HG03159 (cell line): ENCODE measurements at regions not wholly inside any gene's neighbourhood (a gene's known extent, or its start where the extent isn't known, plus 50 kb on each side); places are given as distances from the start of the nearest gene placed in this dataset.
"Not testable (repeated sequence)": the region's sequence is repeated elsewhere in the genome, so short reads cannot be mapped to it uniquely, and the experiment has no call there.

Source experiments
- ATAC-seq: cut with Tn5 transposase; IDR thresholded peaks from one replicate; pipeline ENCODE4 v1.9.1; 2021; ENCODE audit warnings: mild to moderate bottlenecking, moderate library complexity; ENCODE audit not compliant: unreplicated experiment

DNA sequence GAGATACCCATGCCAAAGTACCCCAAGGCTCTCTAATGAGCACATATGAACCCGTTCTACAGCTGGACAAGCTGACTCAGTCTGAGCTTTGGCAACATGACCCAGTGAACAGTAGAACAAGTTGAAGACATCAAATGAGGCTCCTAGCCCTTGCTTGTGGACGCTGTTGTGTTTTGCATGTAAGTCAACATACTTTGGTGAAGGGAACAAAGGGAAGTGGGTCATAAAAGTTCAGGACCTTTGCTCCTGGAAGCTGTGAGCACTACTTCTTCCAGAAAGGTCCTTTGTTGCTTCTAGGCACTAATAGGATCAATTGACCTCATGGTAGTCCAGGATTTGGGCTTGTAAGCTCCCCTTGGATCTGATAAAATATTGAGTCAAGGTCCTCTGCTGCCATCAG lies 613.5 kb upstream of the TBX3 start:
- no peak for ATAC-seq

DNA sequence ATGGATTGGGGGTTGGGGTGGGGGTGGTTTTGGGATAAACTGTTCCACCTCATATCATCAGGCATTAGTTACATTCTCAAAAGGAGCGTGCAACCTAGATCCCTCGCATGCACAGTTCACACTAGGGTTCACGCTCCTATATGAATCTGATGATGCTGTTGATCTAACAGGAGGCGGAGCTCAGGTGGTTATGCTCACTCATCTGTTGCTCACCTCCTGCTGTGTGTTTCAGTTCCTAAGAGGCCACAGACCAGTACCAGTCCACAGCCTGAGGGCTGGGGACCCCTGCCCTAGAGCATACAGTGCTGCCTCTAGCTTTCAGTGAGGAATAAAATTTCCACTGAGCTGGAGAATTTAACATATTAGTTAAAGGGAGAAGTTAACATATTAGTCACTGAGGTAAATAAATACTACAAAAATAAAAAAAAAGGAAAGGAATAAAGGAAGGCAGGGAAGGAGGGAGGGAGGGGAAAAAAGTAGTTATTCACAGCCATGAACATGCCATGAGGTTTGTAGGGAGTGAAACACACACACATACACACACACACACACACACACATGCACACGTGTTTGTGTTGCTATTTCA lies 612.7 kb upstream of the TBX3 start:
- no peak for ATAC-seq

DNA sequence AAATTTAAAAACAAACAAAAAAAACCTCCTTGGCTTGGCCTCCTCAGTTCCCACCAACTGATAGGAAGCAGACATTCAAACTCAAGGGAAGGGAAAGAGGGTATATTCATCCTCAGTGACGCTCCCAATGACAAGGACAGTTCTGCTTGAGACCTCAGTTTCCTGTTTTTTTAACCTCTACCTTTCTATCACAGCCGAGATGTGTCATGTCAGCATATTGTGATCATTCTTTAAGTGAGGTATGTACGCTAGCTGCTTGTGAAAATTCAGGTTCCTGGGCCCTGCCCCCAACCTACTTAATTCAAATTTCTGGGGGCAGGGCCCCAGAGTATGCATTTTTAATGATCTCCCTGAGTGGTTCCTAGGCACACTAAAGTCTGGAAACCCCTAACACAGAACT lies 611.9 kb upstream of the TBX3 start:
- ATAC-seq, result no peak

DNA sequence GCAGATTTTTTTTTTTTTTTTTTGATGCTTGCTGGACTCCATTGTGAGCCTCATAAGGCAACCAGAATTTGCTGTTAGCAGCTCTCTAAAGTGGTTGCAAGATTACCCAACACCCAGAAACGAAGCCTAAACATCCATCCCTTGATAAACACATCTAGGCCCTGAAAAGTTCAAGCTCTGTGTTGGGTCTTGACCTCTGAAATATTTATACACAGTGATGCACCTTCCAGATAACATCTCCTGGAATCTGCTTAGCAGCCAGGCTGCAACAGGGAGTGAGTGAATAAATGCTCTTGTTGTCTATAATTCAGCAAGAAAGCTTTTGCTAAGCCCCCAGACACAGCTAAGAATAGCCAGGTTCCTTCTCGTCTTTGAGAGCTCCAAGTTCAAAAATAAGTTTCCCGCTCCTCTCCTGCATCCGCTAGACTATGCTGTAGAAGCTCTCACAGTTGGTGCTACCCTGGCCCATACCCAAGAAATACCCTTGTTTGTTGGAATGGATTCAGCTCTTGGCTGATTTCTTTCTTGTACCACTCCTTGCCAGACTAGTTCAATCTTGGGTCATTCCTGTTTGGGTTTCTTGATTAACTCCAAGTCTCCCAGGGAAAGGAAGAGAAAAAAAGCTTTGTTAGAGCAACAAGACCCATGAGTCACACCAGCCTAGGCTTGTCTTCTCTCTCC lies 610.6 kb upstream of the TBX3 start:
- ATAC-seq, result no peak

DNA sequence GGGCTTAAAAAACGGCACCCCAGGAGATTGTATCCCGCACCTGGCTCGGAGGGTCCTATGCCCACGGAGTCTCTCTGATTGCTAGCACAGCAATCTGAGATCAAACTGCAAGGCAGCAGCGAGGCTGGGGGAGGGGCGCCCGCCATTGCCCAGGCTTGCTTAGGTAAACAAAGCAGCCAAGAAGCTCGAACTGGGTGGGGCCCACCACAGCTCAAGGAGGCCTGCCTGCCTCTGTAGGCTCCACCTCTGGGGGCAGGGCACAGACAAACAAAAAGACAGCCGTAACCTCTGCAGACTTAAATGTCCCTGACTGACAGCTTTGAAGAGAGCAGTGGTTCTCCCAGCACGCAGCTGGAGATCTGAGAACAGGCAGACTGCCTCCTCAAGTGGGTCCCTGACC lies 601.5 kb upstream of the TBX3 start:
- ATAC-seq, result not testable (repeated sequence)

DNA sequence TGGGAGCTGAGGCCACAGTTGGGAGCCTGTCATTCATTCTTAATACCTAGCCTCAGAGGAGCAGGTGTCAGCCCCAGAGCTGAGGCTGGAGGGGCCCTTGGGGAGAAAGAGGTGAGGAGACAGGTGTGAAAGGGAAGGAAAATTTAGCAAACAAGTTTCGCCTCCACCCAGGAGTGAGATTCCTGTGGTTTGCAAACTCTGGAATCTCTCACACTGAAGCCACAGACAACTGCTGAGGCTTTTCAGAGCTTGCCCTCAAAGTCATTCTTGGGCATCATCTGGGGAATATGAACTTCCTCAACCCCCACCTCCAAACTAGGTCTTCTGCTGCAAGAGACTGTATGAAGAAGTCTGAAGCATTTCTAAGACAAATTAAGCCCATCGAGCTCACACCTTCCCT lies 589.5 kb upstream of the TBX3 start:
- ATAC-seq, result no peak

DNA sequence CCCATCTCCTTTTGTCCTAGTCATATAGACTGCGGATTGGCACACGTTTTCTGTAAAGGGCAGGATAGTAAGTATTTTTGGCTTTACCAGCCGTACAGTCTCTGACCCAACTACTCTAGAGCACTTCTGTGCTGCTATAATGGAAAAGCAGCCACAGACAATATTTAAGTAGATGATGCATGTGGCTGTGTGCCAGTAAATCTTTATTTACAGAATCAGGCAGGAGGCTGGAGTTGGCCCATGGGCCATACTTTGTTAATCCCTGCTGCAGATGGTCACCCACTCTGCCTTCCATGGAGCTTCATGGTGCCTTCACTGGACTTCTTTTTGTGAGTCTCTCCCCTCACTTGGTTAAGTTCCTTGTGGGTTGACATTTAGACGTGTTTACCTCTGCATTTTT lies 584.5 kb upstream of the TBX3 start:
- no peak for ATAC-seq

DNA sequence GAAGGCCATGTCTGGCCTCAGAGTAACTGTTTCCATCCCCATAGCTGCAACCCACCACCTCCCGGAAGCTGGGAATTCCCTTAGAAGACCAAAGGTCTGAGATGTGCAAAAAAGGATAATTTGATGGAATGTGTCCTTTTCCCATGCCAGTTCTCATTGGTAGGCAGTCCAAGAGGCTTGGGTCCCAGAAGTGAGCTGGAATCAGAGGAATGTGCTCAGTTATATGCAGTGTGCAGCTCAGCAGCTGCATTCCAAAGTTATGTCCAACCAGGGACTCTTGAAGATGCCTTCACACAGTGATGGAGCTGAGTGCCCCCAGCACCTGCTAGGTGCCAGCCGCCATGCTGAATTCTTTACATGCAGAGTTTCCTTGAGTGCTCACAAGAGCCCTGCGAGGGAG lies 583.9 kb upstream of the TBX3 start:
- ATAC-seq, result no peak

DNA sequence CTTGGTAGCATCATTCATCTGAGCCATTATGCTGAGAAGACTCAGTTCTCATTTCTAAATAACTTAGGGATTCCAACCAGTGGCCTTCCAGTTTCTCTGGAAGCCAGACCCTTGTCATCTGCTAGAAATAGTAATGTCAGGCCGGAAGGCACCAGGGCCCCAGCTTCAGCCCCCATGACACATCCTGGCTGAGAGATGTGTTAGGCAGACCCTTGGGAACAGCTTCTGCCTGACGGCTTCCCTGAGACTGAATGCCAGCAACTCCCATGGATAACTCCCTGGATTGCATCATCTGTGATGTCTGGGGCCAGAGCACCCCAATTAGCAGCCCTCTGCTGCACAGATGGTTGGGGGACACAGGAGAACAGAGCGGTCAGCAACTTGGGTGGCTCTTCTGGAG lies 583.5 kb upstream of the TBX3 start:
- no peak for ATAC-seq

DNA sequence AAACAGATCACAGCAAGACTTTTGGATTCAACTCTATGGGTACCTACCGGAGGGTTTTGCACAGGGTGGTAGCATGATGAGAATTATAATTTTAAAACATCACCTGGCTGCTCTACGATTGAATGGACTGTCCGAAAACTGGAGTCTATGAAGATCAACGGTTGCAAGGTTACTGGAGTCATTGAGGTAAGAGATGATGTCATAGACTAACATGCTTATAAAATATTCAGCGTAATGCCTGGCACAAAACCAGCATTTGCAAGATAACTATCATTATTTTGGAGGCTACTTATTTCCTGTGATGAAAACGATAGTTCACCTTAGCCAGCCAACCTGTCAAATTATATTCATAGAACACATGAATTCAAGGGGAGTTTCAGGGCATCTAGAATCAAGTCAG lies 580.6 kb upstream of the TBX3 start:
- no peak for ATAC-seq

DNA sequence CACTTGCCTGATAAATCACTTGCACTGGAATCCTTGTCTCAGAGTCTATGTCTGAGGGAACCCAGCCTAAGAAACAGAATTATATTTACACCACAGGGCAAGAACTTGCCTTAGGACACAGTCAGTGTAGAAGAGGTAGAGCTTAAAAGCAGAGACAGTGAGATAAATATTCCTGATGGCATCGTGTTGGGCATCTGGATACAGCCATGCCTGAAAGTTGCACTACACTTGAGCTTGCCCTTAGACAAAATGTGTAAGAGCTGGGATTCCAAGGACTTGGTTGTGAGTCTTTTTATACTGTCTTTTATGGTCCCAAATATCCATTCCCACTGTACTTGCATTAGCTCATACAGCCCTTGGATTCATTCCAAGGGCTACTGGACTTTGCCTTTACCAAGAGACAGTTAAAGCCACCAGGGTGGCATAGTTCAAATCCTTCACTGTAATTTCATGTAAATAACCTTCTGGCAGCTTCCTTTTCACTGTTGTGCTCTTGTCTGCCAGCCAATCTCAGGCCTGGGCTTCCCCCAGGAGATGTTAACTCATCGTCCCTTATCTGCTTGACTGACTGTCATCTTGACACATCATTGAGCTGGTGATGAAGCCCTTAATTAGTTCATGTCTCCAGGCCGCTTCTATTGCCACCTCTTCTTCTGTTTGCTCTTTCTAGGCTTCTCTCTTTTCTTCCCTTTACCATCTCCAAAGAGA lies 577.9 kb upstream of the TBX3 start:
- no peak for ATAC-seq

DNA sequence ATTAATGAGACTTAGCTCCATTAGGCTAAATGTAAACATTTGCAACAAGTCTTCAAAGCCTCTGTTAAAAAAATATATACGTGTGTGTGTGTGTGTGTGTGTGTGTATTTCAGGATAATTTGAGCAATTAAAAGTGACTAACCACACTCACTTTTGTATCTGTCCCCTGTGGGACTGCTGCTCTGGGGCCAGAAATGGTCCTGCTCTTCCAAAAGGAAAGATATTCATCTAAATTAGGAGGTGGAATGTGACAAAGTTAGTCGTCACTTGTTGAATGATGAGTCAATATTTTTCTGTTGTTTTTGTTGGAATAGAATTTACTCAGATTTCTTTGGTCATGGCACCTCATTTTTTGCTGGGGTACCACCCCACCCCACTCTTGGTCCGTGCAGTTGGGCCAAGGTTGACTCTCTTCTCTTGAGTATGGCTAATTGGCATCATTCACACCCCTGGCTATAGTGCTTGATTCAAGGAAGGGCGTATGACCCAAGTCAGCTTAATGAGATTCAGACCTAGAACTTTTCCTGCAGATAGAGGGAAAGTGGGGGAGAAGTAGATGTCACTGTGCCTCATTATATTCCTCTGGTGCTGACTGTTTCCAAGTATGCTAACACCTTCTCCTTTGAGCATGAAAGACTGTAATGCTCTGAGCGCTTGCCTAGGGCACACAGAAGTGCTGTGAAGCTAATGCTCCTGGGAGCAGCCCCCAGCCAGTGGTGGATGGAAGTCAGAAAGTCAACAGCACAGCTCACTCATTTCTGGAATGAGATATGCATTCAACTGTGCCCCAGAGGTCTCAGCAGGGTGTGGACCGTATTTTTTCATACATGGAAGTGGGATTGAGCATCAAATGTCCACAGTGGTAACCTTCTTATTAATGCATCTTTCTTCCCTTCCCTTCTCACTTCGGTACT lies 577.0 kb upstream of the TBX3 start:
- no peak for ATAC-seq

DNA sequence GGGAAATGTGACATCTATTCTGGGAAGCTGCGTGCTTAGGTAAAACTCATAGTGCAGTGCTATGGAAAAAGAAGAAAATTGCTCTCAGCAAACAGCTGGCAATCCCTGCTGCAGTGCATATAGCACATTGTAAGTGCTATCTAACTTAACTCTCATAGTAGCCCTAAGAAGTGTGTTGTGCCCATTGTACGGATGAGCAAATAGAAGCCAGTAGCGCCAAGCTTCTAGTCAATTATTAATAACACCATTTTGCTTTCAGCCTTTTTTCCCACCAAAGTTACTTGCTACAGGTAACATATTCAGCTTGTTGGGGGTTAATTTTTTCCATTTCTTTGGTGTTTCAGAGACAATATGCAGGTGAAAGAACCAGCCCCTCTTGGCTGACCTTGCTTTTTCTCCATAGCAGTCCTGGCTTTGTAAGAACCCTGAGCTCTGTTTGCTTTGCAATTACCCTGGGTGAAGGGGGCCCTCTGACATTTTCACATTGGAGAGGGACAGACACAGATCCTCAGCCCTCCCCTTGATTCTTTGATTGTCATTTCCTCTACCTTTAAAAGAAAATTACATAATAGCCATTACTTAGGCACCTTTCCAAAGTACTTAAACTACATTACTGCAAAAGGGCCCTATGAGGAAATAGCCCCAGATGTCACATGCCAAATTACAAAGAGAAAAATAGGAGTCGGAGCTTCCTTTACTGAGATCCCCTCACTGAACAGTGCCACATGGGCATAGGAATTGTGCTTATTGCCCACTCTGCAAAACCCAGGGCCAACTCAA lies 576.2 kb upstream of the TBX3 start:
- ATAC-seq, result no peak

DNA sequence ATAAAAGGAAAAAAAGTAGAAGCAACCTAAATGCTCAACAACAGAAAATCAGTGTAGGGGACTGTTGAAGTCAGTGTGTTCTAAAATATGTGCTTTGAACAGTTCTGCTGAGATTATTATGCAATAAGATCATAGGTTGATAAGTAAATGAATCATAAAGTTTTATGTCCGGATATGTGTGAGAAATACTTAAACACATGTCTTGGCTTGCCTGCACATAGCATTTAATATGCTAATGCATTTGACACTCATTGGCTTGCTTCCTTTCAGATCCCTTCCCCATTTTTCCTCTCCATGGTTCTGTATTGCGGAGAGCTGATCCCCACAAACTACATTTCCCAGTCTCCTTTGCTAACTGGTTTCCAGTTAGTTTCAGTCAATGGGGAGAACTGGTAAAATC lies 573.8 kb upstream of the TBX3 start:
- no peak for ATAC-seq

DNA sequence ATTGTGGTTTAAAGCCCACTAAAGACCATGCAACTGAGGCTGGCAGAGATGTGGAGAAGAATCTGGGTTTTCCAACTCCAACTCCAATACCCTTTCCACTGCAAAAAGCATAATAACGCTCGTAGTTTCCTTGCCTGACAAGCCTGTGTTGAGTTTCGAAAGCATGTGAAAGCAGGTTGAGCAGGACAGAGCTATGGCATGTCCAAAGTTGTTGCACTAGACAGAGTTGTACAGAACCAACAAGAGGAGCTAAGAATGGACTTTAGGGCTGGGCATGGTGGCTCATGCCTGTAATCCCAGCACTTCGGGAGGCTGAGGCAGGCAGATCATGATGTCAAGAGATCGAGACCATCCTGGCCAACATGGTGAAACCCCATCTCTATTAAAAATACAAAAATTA lies 572.0 kb upstream of the TBX3 start:
- ATAC-seq, result no peak

DNA sequence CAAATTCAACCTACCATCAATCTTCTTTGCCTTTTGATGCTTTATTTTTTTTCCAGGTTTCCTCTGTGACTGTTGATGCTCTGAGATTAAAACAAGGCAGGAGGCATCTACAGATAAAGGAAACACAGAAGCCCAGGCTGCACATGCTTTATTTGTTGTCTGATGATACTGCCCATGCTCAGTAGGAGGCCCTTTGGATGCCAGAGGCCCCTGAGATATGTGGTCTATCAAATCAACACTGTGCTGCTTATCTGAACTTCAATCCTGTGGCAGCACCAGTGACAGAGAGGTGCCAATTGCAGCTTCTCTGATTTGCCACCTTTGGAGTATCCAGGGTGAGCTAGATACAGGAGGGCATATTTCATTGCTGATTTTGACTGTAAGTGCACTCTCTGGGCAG lies 571.3 kb upstream of the TBX3 start:
- ATAC-seq, result no peak

DNA sequence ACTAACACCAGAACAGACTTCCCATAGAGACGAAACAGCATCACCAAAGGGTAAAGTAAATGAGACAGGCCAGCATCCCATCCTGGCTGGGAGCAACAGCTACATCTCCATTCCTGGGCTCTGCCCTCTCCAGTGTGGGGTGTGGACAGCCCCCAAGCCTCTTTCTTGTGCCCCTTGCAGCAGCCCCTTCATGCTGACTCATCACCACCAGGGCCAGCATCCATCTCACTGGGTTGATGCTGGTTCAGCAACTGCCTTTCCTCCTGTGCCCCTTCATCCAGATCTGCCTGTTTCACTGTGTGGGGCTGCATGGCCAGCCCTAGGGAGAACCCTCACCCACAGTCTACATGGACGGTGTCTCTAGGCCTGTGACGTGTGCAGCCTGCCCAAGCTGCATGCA lies 569.1 kb upstream of the TBX3 start:
- no peak for ATAC-seq

DNA sequence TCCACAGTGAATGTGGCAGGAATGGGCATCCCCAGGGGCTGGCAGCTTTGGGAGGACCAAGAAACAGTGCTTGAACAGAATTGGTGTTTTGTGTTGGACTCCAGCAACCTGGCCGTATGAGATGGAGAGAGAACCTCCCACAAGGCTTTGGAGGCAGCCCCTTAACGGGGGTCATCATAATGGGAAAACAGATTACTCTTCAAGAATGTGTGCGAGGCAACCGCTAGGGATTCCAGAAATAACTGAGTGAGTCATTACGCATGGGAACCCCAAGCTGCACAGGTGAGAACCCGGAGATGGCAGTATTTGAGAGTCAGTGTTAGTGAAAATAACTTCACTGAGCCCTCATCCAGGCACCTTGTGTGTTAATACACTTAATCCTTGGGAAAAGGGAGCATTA lies 567.8 kb upstream of the TBX3 start:
- no peak for ATAC-seq

DNA sequence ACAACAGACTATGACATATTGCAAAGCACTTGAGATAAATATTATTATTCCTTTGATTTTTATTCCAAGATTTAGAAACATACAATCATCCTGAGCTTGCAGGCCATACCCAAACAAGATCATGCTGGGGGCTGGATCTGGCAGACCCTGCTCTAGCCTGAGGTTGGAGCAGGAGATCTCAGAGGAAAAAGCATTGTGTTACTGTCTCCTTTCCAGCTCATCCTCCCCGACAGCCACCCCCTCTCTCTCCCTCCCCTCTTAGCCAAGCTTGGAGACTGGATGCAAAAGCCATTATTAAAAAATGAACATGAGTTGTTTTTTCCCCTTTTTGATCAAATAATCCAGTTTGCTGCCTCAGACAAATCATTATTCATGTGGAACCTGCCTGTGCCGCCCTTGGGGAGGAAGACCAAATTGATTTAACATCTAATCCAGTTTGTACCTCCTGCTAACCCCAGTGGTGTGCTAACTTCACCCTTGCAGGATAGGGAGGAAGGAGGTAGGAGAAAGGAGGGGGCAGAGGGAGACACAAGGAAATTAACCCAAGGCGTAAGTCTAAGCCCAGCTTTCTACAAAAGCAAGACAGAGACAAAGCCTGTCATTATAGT lies 565.8 kb upstream of the TBX3 start:
- ATAC-seq, result no peak

DNA sequence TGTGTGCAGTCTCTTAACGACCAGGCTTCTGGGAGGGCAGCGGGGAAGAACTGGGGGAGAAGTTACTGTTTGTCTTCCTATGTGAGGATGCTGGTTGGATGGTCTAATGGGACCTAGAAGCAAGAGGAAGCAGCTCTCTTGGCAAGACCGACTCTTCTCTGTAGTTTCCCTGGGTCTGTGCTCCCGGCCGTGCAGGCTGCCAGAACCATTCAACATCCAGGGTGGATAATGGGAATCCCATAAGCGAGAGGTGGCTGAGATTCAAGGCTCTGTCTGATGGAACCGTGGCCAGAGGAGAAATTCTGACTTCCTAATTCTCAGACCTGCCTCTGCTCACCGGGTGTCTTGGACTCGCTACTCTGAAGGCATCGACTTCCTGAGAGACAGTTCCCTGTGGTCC lies 561.0 kb upstream of the TBX3 start:
- ATAC-seq, result no peak
